ENCODE measurements at regions not wholly inside any gene's neighbourhood (a gene's known extent, or its start where the extent isn't known, plus 50 kb on each side); places are given as distances from the start of the nearest gene placed in this dataset.

DNA sequence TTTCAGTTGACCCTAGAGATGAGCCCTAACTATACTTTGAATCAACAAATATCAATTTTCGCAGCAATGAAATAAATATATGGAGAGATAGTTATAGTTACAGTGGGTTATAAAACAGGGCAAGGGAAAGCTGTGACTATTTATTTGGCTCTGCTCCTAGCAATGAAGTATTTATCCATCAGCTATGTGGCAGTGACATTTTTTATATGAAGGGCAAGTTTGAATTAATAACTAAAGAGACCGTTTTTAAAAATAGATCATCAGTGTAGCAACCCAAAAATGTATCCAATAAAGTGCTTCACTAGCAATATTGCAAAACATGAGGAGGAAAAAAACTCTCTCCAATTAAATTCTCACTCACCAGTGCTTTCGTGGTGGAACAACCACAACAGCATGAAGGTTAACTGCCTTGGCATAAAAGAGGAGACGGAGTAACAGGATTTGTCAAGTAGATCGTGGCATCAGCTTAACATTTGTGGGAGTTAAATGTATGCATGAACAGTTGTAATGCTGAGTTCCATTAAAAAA, 58.1 kb upstream of the NUDT4 start (continued):
- TF ChIP-seq, protein P1, sequence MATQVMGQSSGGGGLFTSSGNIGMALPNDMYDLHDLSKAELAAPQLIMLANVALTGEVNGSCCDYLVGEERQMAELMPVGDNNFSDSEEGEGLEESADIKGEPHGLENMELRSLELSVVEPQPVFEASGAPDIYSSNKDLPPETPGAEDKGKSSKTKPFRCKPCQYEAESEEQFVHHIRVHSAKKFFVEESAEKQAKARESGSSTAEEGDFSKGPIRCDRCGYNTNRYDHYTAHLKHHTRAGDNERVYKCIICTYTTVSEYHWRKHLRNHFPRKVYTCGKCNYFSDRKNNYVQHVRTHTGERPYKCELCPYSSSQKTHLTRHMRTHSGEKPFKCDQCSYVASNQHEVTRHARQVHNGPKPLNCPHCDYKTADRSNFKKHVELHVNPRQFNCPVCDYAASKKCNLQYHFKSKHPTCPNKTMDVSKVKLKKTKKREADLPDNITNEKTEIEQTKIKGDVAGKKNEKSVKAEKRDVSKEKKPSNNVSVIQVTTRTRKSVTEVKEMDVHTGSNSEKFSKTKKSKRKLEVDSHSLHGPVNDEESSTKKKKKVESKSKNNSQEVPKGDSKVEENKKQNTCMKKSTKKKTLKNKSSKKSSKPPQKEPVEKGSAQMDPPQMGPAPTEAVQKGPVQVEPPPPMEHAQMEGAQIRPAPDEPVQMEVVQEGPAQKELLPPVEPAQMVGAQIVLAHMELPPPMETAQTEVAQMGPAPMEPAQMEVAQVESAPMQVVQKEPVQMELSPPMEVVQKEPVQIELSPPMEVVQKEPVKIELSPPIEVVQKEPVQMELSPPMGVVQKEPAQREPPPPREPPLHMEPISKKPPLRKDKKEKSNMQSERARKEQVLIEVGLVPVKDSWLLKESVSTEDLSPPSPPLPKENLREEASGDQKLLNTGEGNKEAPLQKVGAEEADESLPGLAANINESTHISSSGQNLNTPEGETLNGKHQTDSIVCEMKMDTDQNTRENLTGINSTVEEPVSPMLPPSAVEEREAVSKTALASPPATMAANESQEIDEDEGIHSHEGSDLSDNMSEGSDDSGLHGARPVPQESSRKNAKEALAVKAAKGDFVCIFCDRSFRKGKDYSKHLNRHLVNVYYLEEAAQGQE (IDR thresholded peaks at IDR 0.05; ENCODE audit: low read depth, low read length) = no peak
- TF ChIP-seq, protein P2, sequence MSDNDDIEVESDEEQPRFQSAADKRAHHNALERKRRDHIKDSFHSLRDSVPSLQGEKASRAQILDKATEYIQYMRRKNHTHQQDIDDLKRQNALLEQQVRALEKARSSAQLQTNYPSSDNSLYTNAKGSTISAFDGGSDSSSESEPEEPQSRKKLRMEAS (IDR thresholded peaks at IDR 0.05; ENCODE audit: low read depth) = no peak
- no peak for TF ChIP-seq RFX5 (IDR thresholded peaks at IDR 0.05; ENCODE audit: low read length)
- no peak for TF ChIP-seq POLR2AphosphoS5 (IDR thresholded peaks at IDR 0.05; ENCODE audit: low read depth, low read length)
- TF ChIP-seq, protein P3, sequence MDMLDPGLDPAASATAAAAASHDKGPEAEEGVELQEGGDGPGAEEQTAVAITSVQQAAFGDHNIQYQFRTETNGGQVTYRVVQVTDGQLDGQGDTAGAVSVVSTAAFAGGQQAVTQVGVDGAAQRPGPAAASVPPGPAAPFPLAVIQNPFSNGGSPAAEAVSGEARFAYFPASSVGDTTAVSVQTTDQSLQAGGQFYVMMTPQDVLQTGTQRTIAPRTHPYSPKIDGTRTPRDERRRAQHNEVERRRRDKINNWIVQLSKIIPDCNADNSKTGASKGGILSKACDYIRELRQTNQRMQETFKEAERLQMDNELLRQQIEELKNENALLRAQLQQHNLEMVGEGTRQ (IDR thresholded peaks at IDR 0.05; ENCODE audit: borderline replicate concordance, low read depth, low read length) = no peak
- no peak for TF ChIP-seq NFIC (IDR thresholded peaks at IDR 0.05; ENCODE audit: borderline replicate concordance)
- TF ChIP-seq RXRA (IDR thresholded peaks at IDR 0.05; ENCODE audit: borderline replicate concordance, low read depth) = no peak

DNA sequence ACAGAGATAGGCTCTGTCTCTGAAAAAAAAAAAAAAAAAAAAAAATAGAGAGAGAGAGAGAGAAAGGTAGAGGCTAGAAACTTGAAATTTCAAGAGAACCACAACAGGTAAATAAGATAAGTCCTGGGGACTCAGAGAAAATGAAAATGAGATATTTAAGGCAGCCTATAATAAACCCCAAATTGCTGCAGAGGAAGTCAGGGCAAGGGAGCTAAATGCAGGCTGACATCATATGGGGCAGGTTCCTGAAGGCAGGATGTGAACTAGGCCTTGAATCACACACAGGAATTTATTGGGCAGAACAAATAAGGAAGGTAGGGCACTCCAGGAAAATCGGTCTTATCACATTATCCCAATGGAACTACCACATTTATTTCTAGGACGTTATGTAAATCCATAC, 54.9 kb upstream of the NUDT4 start:
- no peaks in the 10 kb centered on the region for H3K27me3 ChIP-seq (ENCODE audit: insufficient read depth)
- H3K4me2 ChIP-seq = no peak overlapping the region
- no peaks in the 10 kb centered on the region for H4K20me1 ChIP-seq (ENCODE audit: insufficient read depth)
- no peak overlapping the region for H3K4me3 ChIP-seq (ENCODE audit: low read depth in 2 of 2, low read length in 1 of 2)
- 59% methylated on average over 2 of the region's 2 CpGs for WGBS (ENCODE audit: low lambda C conversion rate)
- H3K9ac ChIP-seq = no peak overlapping the region
- no peak for DNase-seq
- POLR2A ChIA-PET = no interaction called here
- H3K9me2 ChIP-seq = no peaks in the 10 kb centered on the region
- H3K9me3 ChIP-seq = no peaks in the 10 kb centered on the region
- CTCF ChIA-PET = no interaction called here
- H3K4me1 ChIP-seq (ENCODE audit: control insufficient read depth in 1 of 2, insufficient read depth in 2 of 2, low read depth in 1 of 2, low read length in 1 of 2) = peaks cover 0 to 11% of the 10 kb centered on the region in 2 experiments; a peak in 1 of 4 replicates
- H3K79me2 ChIP-seq (ENCODE audit: insufficient read depth) = no peaks in the 10 kb centered on the region
- peak overlapping the region; percentile 32; the same call in 1 of the 2 replicates for H2AFZ ChIP-seq (ENCODE audit: low read depth)
- H3K27ac ChIP-seq (ENCODE audit: low read depth in 2 of 2, low read length in 1 of 2) = no peak overlapping the region
- H3K36me3 ChIP-seq (replicated peaks in 1 of 2; ENCODE audit: control insufficient read depth in 1 of 2, insufficient read depth in 2 of 2, low read length in 1 of 2) = no peaks in the 10 kb centered on the region
- no peaks in the 10 kb centered on the region for H3F3A ChIP-seq (replicated peaks; ENCODE audit: insufficient read depth)
- no peak for TF ChIP-seq NRF1 (IDR thresholded peaks at IDR 0.05; ENCODE audit: low read depth, low read length)
- TF ChIP-seq GATA2 (CRISPR knock-in tag; IDR thresholded peaks at IDR 0.05) = no peak
- no peak for TF ChIP-seq RXRA (IDR thresholded peaks at IDR 0.05; ENCODE audit: borderline replicate concordance, low read depth)
- TF ChIP-seq, protein P4, sequence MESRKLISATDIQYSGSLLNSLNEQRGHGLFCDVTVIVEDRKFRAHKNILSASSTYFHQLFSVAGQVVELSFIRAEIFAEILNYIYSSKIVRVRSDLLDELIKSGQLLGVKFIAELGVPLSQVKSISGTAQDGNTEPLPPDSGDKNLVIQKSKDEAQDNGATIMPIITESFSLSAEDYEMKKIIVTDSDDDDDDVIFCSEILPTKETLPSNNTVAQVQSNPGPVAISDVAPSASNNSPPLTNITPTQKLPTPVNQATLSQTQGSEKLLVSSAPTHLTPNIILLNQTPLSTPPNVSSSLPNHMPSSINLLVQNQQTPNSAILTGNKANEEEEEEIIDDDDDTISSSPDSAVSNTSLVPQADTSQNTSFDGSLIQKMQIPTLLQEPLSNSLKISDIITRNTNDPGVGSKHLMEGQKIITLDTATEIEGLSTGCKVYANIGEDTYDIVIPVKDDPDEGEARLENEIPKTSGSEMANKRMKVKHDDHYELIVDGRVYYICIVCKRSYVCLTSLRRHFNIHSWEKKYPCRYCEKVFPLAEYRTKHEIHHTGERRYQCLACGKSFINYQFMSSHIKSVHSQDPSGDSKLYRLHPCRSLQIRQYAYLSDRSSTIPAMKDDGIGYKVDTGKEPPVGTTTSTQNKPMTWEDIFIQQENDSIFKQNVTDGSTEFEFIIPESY (IDR thresholded peaks at IDR 0.05; ENCODE audit: borderline replicate concordance, low read depth) = no peak
- no peak for TF ChIP-seq GABPA (IDR thresholded peaks at IDR 0.05; ENCODE audit: low read depth)
- TF ChIP-seq, protein P5, sequence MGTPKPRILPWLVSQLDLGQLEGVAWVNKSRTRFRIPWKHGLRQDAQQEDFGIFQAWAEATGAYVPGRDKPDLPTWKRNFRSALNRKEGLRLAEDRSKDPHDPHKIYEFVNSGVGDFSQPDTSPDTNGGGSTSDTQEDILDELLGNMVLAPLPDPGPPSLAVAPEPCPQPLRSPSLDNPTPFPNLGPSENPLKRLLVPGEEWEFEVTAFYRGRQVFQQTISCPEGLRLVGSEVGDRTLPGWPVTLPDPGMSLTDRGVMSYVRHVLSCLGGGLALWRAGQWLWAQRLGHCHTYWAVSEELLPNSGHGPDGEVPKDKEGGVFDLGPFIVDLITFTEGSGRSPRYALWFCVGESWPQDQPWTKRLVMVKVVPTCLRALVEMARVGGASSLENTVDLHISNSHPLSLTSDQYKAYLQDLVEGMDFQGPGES (IDR thresholded peaks at IDR 0.05; ENCODE audit: low read depth, low read length) = no peak
- no peak for TF ChIP-seq NFIC (IDR thresholded peaks at IDR 0.05; ENCODE audit: borderline replicate concordance)
- TF ChIP-seq, protein P6, sequence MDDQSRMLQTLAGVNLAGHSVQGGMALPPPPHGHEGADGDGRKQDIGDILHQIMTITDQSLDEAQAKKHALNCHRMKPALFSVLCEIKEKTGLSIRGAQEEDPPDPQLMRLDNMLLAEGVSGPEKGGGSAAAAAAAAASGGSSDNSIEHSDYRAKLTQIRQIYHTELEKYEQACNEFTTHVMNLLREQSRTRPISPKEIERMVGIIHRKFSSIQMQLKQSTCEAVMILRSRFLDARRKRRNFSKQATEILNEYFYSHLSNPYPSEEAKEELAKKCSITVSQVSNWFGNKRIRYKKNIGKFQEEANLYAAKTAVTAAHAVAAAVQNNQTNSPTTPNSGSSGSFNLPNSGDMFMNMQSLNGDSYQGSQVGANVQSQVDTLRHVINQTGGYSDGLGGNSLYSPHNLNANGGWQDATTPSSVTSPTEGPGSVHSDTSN (IDR thresholded peaks at IDR 0.05) = no peak
- TF ChIP-seq CHD2 (IDR thresholded peaks at IDR 0.05; ENCODE audit: low read length, partially characterized antibody) = no peak
- TF ChIP-seq FOSL2 (IDR thresholded peaks at IDR 0.05; ENCODE audit: borderline replicate concordance, low read depth) = no peak
- TF ChIP-seq RFX5 (IDR thresholded peaks at IDR 0.05; ENCODE audit: low read length) = no peak
- TF ChIP-seq, protein P1 (IDR thresholded peaks at IDR 0.05; ENCODE audit: low read depth, low read length) = no peak
- TF ChIP-seq RCOR1 (IDR thresholded peaks at IDR 0.05; ENCODE audit: low read length) = no peak
- no peak for TF ChIP-seq SMC3 (IDR thresholded peaks at IDR 0.05; ENCODE audit: low read depth, low read length)

Data from SK-N-SH (cell line).